ENCODE measurements at regions not wholly inside any gene's neighbourhood (a gene's known extent, or its start where the extent isn't known, plus 50 kb on each side); places are given as distances from the start of the nearest gene placed in this dataset.

- TF ChIP-seq CTCF (IDR thresholded peaks at IDR 0.05; ENCODE audit: borderline replicate concordance, insufficient read depth, low read depth, low read length): no peak
- no peak overlapping the region for H3K4me3 ChIP-seq (ENCODE audit: low read depth, low read length)
Measured at GRCh38 chr18:2330764-2331163, 240.5 kb downstream of the METTL4 start.

- no peak for TF ChIP-seq CTCF (IDR thresholded peaks at IDR 0.05; ENCODE audit: borderline replicate concordance, insufficient read depth, low read depth, low read length)
- H3K4me3 ChIP-seq (ENCODE audit: low read depth, low read length): no peak overlapping the region
Measured at GRCh38 chr18:2331491-2331890, 239.8 kb downstream of the METTL4 start.

- no peak overlapping the region for H3K4me3 ChIP-seq (ENCODE audit: low read depth, low read length)
- no peak for TF ChIP-seq CTCF (IDR thresholded peaks at IDR 0.05; ENCODE audit: borderline replicate concordance, insufficient read depth, low read depth, low read length)
Measured at GRCh38 chr18:2336690-2337392, 234.5 kb downstream of the METTL4 start.

- no peak overlapping the region for H3K4me3 ChIP-seq (ENCODE audit: low read depth, low read length)
- peak; percentile 76 for TF ChIP-seq CTCF (IDR thresholded peaks at IDR 0.05; ENCODE audit: borderline replicate concordance, insufficient read depth, low read depth, low read length)
Measured at GRCh38 chr18:2337552-2338141, 233.7 kb downstream of the METTL4 start.

- no peak overlapping the region for H3K4me3 ChIP-seq (ENCODE audit: low read depth, low read length)
- TF ChIP-seq CTCF (IDR thresholded peaks at IDR 0.05; ENCODE audit: borderline replicate concordance, insufficient read depth, low read depth, low read length): no peak
Measured at GRCh38 chr18:2338601-2339000, 232.7 kb downstream of the METTL4 start.

GRCh38 chr18:2340335-2340734 lies 231.0 kb downstream of the METTL4 start:
- no peak for TF ChIP-seq CTCF (IDR thresholded peaks at IDR 0.05; ENCODE audit: borderline replicate concordance, insufficient read depth, low read depth, low read length)

GRCh38 chr18:2348003-2348402 lies 223.3 kb downstream of the METTL4 start:
- TF ChIP-seq CTCF (IDR thresholded peaks at IDR 0.05; ENCODE audit: borderline replicate concordance, insufficient read depth, low read depth, low read length): no peak
- H3K4me3 ChIP-seq (ENCODE audit: low read depth, low read length): no peak overlapping the region

More at GRCh38 chr18:2340335-2340734, 231.0 kb downstream of the METTL4 start:
- no peak overlapping the region for H3K4me3 ChIP-seq (ENCODE audit: low read depth, low read length)

All from GM12875 (cell line).